ENCODE measurements at regions not wholly inside any gene's neighbourhood (a gene's known extent, or its start where the extent isn't known, plus 50 kb on each side); places are given as distances from the start of the nearest gene placed in this dataset.
"Not testable (repeated sequence)": the region's sequence is repeated elsewhere in the genome, so short reads cannot be mapped to it uniquely, and the experiment has no call there.

DNA sequence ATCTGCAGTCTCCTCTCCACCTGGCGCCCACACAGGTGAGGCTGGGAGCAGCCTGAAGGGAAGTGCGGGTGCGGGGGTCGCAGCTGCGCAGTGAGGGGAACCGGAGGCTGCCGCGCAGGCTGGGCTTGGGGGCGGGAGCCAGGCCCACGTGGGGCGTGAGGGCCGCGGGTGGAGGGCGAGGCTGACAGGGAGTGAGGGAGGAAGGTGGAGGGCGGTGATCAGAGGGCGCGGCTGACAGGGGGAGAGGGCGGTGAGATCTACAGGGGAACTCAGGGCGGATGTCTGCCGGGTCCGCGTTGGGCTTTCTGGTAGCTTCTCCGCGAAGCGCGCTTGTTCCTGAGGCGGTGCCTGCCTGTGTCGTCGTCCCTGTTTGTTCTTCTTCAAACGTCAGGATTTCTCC lies 414.4 kb upstream of the NDN start:
- TF ChIP-seq, protein P1, sequence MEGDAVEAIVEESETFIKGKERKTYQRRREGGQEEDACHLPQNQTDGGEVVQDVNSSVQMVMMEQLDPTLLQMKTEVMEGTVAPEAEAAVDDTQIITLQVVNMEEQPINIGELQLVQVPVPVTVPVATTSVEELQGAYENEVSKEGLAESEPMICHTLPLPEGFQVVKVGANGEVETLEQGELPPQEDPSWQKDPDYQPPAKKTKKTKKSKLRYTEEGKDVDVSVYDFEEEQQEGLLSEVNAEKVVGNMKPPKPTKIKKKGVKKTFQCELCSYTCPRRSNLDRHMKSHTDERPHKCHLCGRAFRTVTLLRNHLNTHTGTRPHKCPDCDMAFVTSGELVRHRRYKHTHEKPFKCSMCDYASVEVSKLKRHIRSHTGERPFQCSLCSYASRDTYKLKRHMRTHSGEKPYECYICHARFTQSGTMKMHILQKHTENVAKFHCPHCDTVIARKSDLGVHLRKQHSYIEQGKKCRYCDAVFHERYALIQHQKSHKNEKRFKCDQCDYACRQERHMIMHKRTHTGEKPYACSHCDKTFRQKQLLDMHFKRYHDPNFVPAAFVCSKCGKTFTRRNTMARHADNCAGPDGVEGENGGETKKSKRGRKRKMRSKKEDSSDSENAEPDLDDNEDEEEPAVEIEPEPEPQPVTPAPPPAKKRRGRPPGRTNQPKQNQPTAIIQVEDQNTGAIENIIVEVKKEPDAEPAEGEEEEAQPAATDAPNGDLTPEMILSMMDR (conservative IDR thresholded peaks at IDR 0.05 in 1 of 2, IDR thresholded peaks at IDR 0.05 in 1 of 2; ENCODE audit: low read depth in 1 of 2, low read length in 2 of 2) = not testable (repeated sequence)
- not testable (repeated sequence) for TF ChIP-seq EZH2 (IDR thresholded peaks at IDR 0.05; ENCODE audit: low read length, missing control alignments)

All from fibroblast of lung (primary cell).